HepG2 (cell line): ENCODE measurements at regions not wholly inside any gene's neighbourhood (a gene's known extent, or its start where the extent isn't known, plus 50 kb on each side); places are given as distances from the start of the nearest gene placed in this dataset.

Experiments used
- ATAC-seq: fragments of 200-7000 bp; cut with Tn5 transposase; 3 replicates; pipeline ENCODE4 v1.9.1; 2020; ENCODE audit warnings: mild to moderate bottlenecking, moderate library complexity
- BruUV-seq: library from RNA; stranded (reverse); fragments of 400-500 nt; replicated peaks from 2 replicates; lab custom pipeline; 2021; lab: Mats Ljungman, UMichigan
- CTCF ChIA-PET: fragments of 300-600 bp; formaldehyde crosslinking; extraction: SDS; loops from one replicate; lab custom pipeline; 2021; ENCODE audit warnings: low total read pairs, inconsistent platforms, low intra/inter-chr PET ratio; lab: Yijun Ruan, JAX
- POLR2A ChIA-PET: fragments of 350-600 bp; sonication (Branson Sonifier 250); formaldehyde crosslinking; loops from one replicate; lab custom pipeline; 2020; ENCODE audit warnings: antibody characterized with exemption, inconsistent platforms; lab: Yijun Ruan, JAX
- DNase-seq: peaks from one replicate; pipeline ENCODE4 v3.0.0-alpha.2; 2015; ENCODE audit warnings: low spot score
- FAIRE-seq: peaks from 3 replicates; lab custom pipeline; 2011; peaks lifted over from hg19 to GRCh38; lab: Jason Lieb, UNC
- H2AFZ ChIP-seq: one replicate; pipeline ENCODE4 v1.6.1; 2011; ENCODE audit warnings: low read length, inconsistent platforms
- H3K27ac ChIP-seq: fragments of 300-600 bp; 3 replicates; pipeline ENCODE4 v1.8.0; 2011; ENCODE audit warnings: mixed run types, mild to moderate bottlenecking, mixed read lengths, low read length, inconsistent platforms; ENCODE audit not compliant: insufficient read depth; ENCODE audit errors: extremely low read length
- H3K27me3 ChIP-seq, 2 experiments: fragments of 200-600 bp in 1 of 2; 2 replicates in 1 of 2; 3 replicates in 1 of 2; pipeline versions ENCODE4 v1.6.0 to v1.8.0; 2011; ENCODE audit warnings: low read length in 2 of 2, mild to moderate bottlenecking in 2 of 2, moderate library complexity in 2 of 2, inconsistent platforms in 1 of 2; ENCODE audit not compliant: insufficient read depth in 2 of 2, control insufficient read depth in 1 of 2
- H3K36me3 ChIP-seq, 2 experiments: fragments of 200-600 bp in 1 of 2; replicated peaks in 1 of 2; 2 replicates in 1 of 2; 3 replicates in 1 of 2; pipeline versions ENCODE4 v1.5.1 to v1.8.0; 2011; ENCODE audit warnings: low read length in 2 of 2, inconsistent platforms in 1 of 2; ENCODE audit not compliant: insufficient read depth in 2 of 2, control insufficient read depth in 1 of 2
- H3K4me1 ChIP-seq: 2 replicates; pipeline ENCODE4 v1.5.1; 2012; ENCODE audit warnings: low read length, inconsistent platforms; ENCODE audit not compliant: insufficient read depth
- H3K4me2 ChIP-seq: 2 replicates; pipeline ENCODE4 v1.6.0; 2011; ENCODE audit warnings: low read depth, low read length, inconsistent platforms
- H3K4me3 ChIP-seq, 3 experiments: fragments of 200-600 bp in 1 of 3; sonication (generic), shearing (Covaris generic) in 1 of 3; replicated peaks in 1 of 3; 2 replicates each; pipeline ENCODE4 v1.5.1; 2011 to 2016; ENCODE audit warnings: low read length in 3 of 3, inconsistent platforms in 2 of 3, low read depth in 2 of 3, mild to moderate bottlenecking in 2 of 3, control low read depth in 1 of 3, mixed read lengths in 1 of 3; ENCODE audit not compliant: insufficient read depth in 1 of 3
- H3K79me2 ChIP-seq: one replicate; pipeline ENCODE4 v1.6.1; 2011; ENCODE audit warnings: low read length, inconsistent platforms; ENCODE audit not compliant: insufficient read depth
- H3K9ac ChIP-seq: 2 replicates; pipeline ENCODE4 v1.6.0; 2011; ENCODE audit warnings: mild to moderate bottlenecking, low read depth, low read length, inconsistent platforms; ENCODE audit not compliant: insufficient read depth
- H3K9me3 ChIP-seq: 2 replicates; pipeline ENCODE4 v1.5.1; 2012; ENCODE audit warnings: mild to moderate bottlenecking, low read length
- H4K20me1 ChIP-seq: 2 replicates; pipeline ENCODE4 v1.6.0; 2011; ENCODE audit warnings: inconsistent platforms, mild to moderate bottlenecking, low read length, moderate library complexity; ENCODE audit not compliant: insufficient read depth
- SETDB1 ChIP-seq: sonication (generic); formaldehyde crosslinking; IDR thresholded peaks from 2 replicates; pipeline ENCODE4 v1.5.1; 2020; ENCODE audit warnings: missing genetic modification reagents, mild to moderate bottlenecking, borderline replicate concordance
- SKI ChIP-seq: fragments of 450-650 bp; IDR thresholded peaks from one replicate; pipeline ENCODE4 v1.6.1; 2018; ENCODE audit warnings: mild to moderate bottlenecking; ENCODE audit not compliant: partially characterized antibody
- ZNF260 ChIP-seq: sonication (generic); formaldehyde crosslinking; IDR thresholded peaks from 2 replicates; pipeline ENCODE4 v1.4.0; 2020; ENCODE audit warnings: missing genetic modification reagents, low read depth, mild to moderate bottlenecking, borderline replicate concordance
- ZNF850 ChIP-seq: sonication (generic); formaldehyde crosslinking; conservative IDR thresholded peaks from 2 replicates; pipeline ENCODE4 v1.9.0; 2021; ENCODE audit warnings: mild to moderate bottlenecking, missing genetic modification reagents
- WGBS: methylation state at CpG from one replicate; pipeline ENCODE4 v1.1.6; 2017; ENCODE audit warnings: low lambda C conversion rate; 5-methylcytosine and 5-hydroxymethylcytosine counted together
- in situ Hi-C: cut with HindIII; loops from 2 replicates; pipeline ENCODE4 v1.10.0; 2017; ENCODE audit warnings: low pct_unique_long_range_greater_than_20kb; ENCODE audit not compliant: extremely low pct_ligation_motif_present
- intact Hi-C: fragments of 100-400 bp; cut with micrococcal nuclease; formaldehyde crosslinking; loops from one replicate; pipeline ENCODE4 v1.10.0; 2022; ENCODE audit not compliant: unreplicated experiment
- TF ChIP-seq, protein P1 (sequence below): sonication (generic); formaldehyde crosslinking; IDR thresholded peaks from 2 replicates; pipeline ENCODE4 v1.5.1; 2020; ENCODE audit warnings: mild to moderate bottlenecking, missing genetic modification reagents, moderate library complexity
- TF ChIP-seq, protein P2 (sequence below): sonication (generic); formaldehyde crosslinking; IDR thresholded peaks from 2 replicates; pipeline ENCODE4 v1.4.0; 2020; ENCODE audit warnings: missing genetic modification reagents
- TF ChIP-seq, protein P3 (sequence below): IDR thresholded peaks from 2 replicates; pipeline ENCODE4 v1.6.1; 2016; ENCODE audit warnings: control low read depth
- TF ChIP-seq, protein P4 (sequence below): sonication (generic); formaldehyde crosslinking; IDR thresholded peaks from 2 replicates; pipeline ENCODE4 v1.9.0; 2022; ENCODE audit warnings: missing genetic modification reagents, mild to moderate bottlenecking, borderline replicate concordance
- TF ChIP-seq, protein P5 (sequence below): sonication (generic); formaldehyde crosslinking; IDR thresholded peaks from 2 replicates; pipeline ENCODE4 v1.8.0; 2022; ENCODE audit warnings: mild to moderate bottlenecking, missing genetic modification reagents, moderate library complexity
- TF ChIP-seq, protein P6 (sequence below): sonication (generic); formaldehyde crosslinking; IDR thresholded peaks from 2 replicates; pipeline ENCODE4 v1.4.0; 2020; ENCODE audit warnings: mild to moderate bottlenecking, missing genetic modification reagents

DNA sequence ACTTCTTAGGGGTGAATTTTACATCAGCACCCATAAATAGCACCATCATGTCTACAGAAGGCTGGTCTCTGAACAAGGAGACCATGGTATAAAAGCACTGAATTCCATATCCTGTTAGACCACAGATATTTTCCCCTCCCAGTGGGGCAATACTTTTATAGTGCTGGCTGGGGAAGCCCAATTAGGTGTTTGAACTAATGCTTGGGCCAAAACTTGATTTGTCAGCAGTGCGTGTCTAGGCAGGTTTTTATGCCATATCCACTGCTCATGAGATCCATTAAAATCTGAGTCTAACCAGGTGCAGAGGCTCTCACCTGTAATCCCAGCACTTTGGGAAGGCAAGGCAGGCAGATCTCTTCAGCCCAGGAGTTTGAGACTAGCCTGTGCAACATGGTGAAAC is 623.0 kb downstream of the NPHP4 start (continued):
- TF ChIP-seq, protein P1, sequence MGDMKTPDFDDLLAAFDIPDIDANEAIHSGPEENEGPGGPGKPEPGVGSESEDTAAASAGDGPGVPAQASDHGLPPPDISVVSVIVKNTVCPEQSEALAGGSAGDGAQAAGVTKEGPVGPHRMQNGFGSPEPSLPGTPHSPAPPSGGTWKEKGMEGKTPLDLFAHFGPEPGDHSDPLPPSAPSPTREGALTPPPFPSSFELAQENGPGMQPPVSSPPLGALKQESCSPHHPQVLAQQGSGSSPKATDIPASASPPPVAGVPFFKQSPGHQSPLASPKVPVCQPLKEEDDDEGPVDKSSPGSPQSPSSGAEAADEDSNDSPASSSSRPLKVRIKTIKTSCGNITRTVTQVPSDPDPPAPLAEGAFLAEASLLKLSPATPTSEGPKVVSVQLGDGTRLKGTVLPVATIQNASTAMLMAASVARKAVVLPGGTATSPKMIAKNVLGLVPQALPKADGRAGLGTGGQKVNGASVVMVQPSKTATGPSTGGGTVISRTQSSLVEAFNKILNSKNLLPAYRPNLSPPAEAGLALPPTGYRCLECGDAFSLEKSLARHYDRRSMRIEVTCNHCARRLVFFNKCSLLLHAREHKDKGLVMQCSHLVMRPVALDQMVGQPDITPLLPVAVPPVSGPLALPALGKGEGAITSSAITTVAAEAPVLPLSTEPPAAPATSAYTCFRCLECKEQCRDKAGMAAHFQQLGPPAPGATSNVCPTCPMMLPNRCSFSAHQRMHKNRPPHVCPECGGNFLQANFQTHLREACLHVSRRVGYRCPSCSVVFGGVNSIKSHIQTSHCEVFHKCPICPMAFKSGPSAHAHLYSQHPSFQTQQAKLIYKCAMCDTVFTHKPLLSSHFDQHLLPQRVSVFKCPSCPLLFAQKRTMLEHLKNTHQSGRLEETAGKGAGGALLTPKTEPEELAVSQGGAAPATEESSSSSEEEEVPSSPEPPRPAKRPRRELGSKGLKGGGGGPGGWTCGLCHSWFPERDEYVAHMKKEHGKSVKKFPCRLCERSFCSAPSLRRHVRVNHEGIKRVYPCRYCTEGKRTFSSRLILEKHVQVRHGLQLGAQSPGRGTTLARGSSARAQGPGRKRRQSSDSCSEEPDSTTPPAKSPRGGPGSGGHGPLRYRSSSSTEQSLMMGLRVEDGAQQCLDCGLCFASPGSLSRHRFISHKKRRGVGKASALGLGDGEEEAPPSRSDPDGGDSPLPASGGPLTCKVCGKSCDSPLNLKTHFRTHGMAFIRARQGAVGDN = no peak
- TF ChIP-seq, protein P2, sequence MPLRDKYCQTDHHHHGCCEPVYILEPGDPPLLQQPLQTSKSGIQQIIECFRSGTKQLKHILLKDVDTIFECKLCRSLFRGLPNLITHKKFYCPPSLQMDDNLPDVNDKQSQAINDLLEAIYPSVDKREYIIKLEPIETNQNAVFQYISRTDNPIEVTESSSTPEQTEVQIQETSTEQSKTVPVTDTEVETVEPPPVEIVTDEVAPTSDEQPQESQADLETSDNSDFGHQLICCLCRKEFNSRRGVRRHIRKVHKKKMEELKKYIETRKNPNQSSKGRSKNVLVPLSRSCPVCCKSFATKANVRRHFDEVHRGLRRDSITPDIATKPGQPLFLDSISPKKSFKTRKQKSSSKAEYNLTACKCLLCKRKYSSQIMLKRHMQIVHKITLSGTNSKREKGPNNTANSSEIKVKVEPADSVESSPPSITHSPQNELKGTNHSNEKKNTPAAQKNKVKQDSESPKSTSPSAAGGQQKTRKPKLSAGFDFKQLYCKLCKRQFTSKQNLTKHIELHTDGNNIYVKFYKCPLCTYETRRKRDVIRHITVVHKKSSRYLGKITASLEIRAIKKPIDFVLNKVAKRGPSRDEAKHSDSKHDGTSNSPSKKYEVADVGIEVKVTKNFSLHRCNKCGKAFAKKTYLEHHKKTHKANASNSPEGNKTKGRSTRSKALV (CRISPR knock-in tag) = no peak

DNA sequence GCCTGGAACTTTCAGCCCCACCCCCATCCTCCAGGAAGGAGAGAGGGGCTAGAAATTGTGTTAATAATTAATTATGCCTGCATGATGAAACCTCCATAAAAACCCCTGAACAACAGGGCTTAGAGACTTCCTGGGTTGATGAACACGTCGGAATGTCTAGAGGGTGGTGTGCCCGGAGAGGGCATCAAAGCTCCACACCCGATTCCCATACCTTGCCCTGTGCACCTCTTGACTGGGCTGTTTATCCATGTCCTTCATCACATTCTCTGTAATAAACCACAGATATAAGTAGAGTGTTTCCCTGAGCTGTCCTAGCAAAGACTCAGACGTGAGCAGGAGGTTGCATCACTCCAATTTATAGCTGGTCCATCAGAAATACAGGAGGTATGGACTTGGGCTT is 624.0 kb downstream of the NPHP4 start:
- H3K4me1 ChIP-seq = no peaks in the 10 kb centered on the region
- H3K4me2 ChIP-seq = no peak overlapping the region
- in situ Hi-C loops = no loop called here
- H3K27ac ChIP-seq = no peak overlapping the region
- FAIRE-seq = no peak
- no peak for ATAC-seq
- no peak overlapping the region for H2AFZ ChIP-seq
- no peak for DNase-seq
- H3K4me3 ChIP-seq = no peak overlapping the region
- no peaks in the 10 kb centered on the region for H4K20me1 ChIP-seq
- ChIA-PET CTCF (no interaction called here), POLR2A (no interaction called here)
- peaks cover 44% of the 10 kb centered on the region for H3K9me3 ChIP-seq
- TF ChIP-seq, protein P3, sequence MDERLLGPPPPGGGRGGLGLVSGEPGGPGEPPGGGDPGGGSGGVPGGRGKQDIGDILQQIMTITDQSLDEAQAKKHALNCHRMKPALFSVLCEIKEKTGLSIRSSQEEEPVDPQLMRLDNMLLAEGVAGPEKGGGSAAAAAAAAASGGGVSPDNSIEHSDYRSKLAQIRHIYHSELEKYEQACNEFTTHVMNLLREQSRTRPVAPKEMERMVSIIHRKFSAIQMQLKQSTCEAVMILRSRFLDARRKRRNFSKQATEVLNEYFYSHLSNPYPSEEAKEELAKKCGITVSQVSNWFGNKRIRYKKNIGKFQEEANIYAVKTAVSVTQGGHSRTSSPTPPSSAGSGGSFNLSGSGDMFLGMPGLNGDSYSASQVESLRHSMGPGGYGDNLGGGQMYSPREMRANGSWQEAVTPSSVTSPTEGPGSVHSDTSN = no peak
- TF ChIP-seq, protein P4, sequence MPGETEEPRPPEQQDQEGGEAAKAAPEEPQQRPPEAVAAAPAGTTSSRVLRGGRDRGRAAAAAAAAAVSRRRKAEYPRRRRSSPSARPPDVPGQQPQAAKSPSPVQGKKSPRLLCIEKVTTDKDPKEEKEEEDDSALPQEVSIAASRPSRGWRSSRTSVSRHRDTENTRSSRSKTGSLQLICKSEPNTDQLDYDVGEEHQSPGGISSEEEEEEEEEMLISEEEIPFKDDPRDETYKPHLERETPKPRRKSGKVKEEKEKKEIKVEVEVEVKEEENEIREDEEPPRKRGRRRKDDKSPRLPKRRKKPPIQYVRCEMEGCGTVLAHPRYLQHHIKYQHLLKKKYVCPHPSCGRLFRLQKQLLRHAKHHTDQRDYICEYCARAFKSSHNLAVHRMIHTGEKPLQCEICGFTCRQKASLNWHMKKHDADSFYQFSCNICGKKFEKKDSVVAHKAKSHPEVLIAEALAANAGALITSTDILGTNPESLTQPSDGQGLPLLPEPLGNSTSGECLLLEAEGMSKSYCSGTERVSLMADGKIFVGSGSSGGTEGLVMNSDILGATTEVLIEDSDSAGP (CRISPR knock-in tag) = no peak
- TF ChIP-seq ZNF260 (CRISPR knock-in tag) (no peak), SETDB1 (CRISPR knock-in tag) (no peak), ZNF850 (CRISPR knock-in tag) (no peak), SKI (no peak)
- TF ChIP-seq, protein P5, sequence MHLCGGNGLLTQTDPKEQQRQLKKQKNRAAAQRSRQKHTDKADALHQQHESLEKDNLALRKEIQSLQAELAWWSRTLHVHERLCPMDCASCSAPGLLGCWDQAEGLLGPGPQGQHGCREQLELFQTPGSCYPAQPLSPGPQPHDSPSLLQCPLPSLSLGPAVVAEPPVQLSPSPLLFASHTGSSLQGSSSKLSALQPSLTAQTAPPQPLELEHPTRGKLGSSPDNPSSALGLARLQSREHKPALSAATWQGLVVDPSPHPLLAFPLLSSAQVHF = no peak
- TF ChIP-seq, protein P6, sequence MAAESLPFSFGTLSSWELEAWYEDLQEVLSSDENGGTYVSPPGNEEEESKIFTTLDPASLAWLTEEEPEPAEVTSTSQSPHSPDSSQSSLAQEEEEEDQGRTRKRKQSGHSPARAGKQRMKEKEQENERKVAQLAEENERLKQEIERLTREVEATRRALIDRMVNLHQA (CRISPR knock-in tag) = no peak
- TF ChIP-seq, all 625 proteins: peak for 0
- H3K27me3 ChIP-seq = no peaks in the 10 kb centered on the region
- no peaks in the 10 kb centered on the region for H3K79me2 ChIP-seq
- 12% methylated on average over 5 of the region's 5 CpGs for WGBS
- intact Hi-C loops = no loop called here
- no TSS peak for BruUV-seq
- H3K9ac ChIP-seq = no peak overlapping the region
- H3K36me3 ChIP-seq = no peaks in the 10 kb centered on the region
